SJSA1 (cell line): ENCODE measurements at regions not wholly inside any gene's neighbourhood (a gene's known extent, or its start where the extent isn't known, plus 50 kb on each side); places are given as distances from the start of the nearest gene placed in this dataset.

Experiments
- DNase-seq, 2 experiments: peaks; one replicate each; pipeline ENCODE4 v3.0.0-alpha.2; 2015 to 2020; ENCODE audit warnings: low spot score in 2 of 2, low read depth in 1 of 2
- H3K27ac ChIP-seq: fragments of 250-450 bp; sonication (Bioruptor Pico); 2 replicates; pipeline ENCODE4 v1.5.1; 2020; ENCODE audit warnings: mild to moderate bottlenecking, moderate library complexity
- H3K27me3 ChIP-seq: fragments of 250-450 bp; sonication (Bioruptor Pico); replicated peaks from 2 replicates; pipeline ENCODE4 v1.5.1; 2020; ENCODE audit warnings: mild to moderate bottlenecking, moderate library complexity
- H3K36me3 ChIP-seq: fragments of 250-450 bp; sonication (Bioruptor Pico); 2 replicates; pipeline ENCODE4 v1.5.1; 2020; ENCODE audit warnings: mild to moderate bottlenecking
- H3K4me1 ChIP-seq: fragments of 250-450 bp; sonication (Bioruptor Pico); replicated peaks from 2 replicates; pipeline ENCODE4 v1.6.1; 2021; ENCODE audit warnings: mild to moderate bottlenecking
- H3K4me3 ChIP-seq: fragments of 250-450 bp; sonication (Bioruptor Pico); 2 replicates; pipeline ENCODE4 v1.5.1; 2020; ENCODE audit warnings: mild to moderate bottlenecking
- H3K9me3 ChIP-seq: fragments of 250-450 bp; sonication (Bioruptor Pico); replicated peaks from 2 replicates; pipeline ENCODE4 v1.5.1; 2020; ENCODE audit warnings: mild to moderate bottlenecking

DNA sequence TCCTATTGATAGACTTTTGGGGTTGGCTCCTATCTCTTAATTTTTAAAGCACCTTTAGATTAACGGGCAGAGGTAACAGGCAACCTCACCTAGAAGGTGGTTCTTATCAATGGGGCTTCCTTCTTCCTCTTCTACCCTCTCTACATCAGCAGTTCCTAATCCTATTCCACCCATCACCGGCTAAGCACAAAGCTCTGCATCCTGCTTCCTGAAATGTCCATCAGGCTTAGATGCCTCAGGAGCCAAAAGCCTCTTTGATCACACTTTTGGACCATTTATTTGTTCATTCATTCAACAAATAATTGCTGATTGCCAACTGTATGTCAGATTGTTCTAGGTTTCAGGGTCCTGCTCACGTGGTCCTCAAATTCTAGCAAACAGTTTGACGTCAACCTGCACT, 586.0 kb downstream of the TOX3 start:
- H3K9me3 ChIP-seq: no peaks in the 10 kb centered on the region
- no peak for DNase-seq
- H3K4me1 ChIP-seq: no peaks in the 10 kb centered on the region
- H3K27ac ChIP-seq: no peak overlapping the region
- no peak overlapping the region for H3K4me3 ChIP-seq
- H3K27me3 ChIP-seq: no peaks in the 10 kb centered on the region
- H3K36me3 ChIP-seq: no peaks in the 10 kb centered on the region

DNA sequence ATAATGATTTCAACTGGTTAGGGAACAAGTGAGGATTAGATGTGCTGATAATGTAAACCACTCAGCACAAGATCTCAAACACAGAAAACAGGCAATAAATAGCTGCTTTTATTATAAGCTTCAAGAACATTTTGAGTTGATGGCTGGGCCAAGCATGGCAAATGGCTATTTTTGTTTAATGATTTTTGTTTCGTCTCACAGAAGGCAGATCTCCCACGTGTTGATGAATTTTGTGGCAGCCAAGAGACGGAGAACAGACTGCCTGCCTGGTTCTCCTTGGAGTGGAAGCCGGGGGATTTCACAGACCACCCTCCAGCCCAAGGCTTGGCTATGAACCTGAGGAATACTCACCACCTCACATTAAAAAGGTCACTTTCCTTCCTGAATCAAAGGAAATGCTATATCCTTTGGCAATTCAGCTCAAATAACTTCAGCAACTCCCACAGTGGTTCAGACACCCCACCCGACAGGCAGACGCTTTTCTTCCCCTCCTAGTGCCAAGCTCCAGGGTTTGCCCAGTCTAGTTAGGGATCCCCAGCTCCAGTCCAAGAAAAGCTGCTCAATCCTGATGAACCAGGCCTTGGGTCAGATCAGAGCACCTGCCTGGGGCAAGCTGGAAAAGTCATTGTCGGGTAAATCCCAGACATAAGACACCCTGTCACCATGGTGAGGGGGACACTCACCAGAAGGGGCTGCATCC, 593.5 kb downstream of the TOX3 start:
- Histone ChIP-seq H3K36me3 (no peaks in the 10 kb centered on the region), H3K27me3 (no peaks in the 10 kb centered on the region), H3K27ac (no peak overlapping the region), H3K4me3 (no peak overlapping the region), H3K9me3 (no peaks in the 10 kb centered on the region), H3K4me1 (no peaks in the 10 kb centered on the region)
- DNase-seq: no peak

DNA sequence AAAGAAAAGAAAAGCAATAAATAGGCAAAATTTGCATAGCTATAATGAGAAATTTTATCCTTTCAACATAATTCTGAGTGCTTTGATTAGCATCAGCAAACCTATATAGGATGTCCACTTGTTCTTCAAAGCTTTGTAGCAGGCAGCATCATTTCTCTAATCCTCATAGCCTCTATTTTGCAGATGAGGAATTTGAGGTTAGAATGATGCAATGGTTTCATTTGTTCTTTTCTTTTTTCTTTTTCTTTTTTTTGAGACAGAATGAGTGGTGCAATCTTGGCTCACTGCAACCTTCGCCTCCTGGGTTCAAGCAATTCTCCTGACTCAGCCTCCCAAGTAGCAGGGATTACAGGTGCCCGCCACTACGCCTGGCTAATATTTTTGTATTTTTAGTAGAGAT, 594.4 kb downstream of the TOX3 start:
- H3K4me3 ChIP-seq: no peak overlapping the region
- no peaks in the 10 kb centered on the region for H3K9me3 ChIP-seq
- DNase-seq: no peak
- H3K27me3 ChIP-seq: no peaks in the 10 kb centered on the region
- H3K36me3 ChIP-seq: no peaks in the 10 kb centered on the region
- no peak overlapping the region for H3K27ac ChIP-seq
- no peaks in the 10 kb centered on the region for H3K4me1 ChIP-seq

DNA sequence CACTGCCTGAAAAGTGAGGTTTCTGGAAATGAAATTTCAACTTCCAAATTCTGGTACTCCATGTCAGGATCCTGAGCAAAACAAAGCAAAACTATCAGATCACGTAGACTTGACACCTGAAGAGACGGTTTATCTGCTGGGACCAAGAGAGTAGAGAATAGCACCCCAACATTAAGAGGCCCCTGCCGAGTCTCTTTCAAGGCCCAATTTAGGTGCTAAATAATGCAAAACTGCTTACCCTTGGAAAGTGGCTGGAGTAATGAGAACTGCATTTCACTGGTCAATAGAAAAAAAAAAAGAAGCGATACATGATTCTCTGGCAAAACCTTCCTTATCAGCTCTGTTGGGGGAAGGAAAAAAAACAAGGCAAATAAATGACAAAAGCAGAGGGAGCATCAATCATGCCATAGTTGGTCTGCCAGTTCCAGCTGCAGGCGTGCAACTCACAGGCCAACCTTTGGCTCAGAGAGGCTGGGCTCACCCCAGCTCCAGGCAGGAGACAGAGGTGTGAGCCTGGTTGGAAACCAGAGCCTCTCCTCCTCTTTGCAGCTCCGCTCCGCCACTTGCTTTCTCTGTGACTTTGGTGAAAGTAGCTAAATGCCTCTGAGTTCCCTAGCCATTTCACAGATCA, 595.2 kb downstream of the TOX3 start:
- Histone ChIP-seq H3K27me3 (no peaks in the 10 kb centered on the region), H3K4me3 (no peak overlapping the region), H3K36me3 (no peaks in the 10 kb centered on the region), H3K4me1 (no peaks in the 10 kb centered on the region), H3K27ac (no peak overlapping the region), H3K9me3 (no peaks in the 10 kb centered on the region)
- DNase-seq: no peak

DNA sequence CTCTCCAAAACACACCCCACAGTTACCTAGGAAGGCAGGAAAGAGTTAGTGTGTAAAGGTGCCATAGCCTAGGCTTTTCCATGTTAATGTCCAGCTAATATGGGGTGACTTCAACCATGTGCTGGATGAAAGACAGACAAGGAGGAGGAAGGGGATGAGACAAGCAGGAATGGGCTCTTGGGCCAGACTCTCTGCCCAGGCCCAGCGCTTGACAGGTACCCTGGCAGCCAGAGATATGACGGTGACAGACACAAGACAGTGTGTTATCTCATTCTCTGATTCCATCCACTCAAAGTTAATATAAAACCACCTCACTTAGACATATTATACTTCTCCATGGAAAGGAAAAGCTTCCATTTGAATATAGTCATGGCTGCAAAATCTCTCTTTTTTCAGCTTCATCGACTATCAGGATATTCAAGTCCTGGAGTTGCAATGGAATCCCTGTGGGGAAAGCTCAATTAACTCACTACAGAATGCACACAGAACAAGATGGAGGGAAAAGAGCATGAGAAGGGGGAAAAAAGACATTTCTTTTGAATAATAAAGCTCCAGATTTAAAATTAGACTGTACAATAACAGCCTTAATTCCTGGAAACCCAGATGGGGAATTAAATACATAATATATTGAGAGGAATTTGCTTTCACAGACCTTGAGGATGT, 596.7 kb downstream of the TOX3 start:
- Histone ChIP-seq H3K27me3 (no peaks in the 10 kb centered on the region), H3K9me3 (no peaks in the 10 kb centered on the region), H3K4me3 (no peak overlapping the region), H3K36me3 (no peaks in the 10 kb centered on the region), H3K4me1 (no peaks in the 10 kb centered on the region), H3K27ac (no peak overlapping the region)
- no peak for DNase-seq

DNA sequence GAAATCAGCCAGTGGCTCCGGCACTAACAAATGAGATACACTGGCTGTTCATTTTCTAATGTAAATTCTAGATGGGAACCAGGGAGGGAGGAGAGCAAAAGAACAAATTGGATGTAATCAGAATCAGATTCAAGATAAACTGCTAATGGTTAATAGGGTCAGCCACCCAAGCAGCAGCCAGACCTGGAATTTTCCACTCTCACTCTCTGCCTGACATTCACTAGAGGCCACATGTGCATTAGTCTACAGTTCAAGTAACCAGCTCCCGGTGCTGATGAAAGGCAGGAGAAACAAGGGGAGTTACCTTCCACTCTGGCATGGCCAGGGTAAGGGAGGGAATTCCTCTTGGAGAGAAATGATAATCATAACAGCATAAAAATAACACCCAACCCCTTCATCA, 597.7 kb downstream of the TOX3 start:
- Histone ChIP-seq H3K27me3 (no peaks in the 10 kb centered on the region), H3K27ac (no peak overlapping the region), H3K4me3 (no peak overlapping the region), H3K4me1 (no peaks in the 10 kb centered on the region), H3K9me3 (no peaks in the 10 kb centered on the region), H3K36me3 (no peaks in the 10 kb centered on the region)
- DNase-seq: no peak

DNA sequence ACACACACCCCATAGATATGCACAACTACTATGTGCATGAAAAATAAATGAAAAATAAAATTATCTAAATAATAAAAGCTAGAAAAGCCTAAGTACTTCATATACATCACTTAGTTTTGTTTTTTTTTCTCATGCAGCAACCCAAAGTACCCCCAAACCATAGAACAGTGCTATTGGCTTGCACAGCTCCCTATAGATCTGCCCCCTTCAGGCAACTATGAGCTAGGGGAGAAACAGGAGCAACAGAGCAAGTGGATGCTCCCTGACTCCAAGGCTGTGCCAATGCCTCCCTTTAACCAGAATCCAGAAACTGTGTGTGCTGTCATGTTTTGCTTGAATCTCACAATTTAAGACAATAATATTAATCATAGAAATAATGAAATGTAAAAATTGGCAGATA, 605.5 kb downstream of the TOX3 start:
- Histone ChIP-seq H3K36me3 (no peaks in the 10 kb centered on the region), H3K27ac (no peak overlapping the region), H3K4me1 (no peaks in the 10 kb centered on the region), H3K9me3 (peaks cover 2% of the 10 kb centered on the region; the same call in 1 of the 2 replicates), H3K27me3 (no peaks in the 10 kb centered on the region), H3K4me3 (no peak overlapping the region)
- DNase-seq: no peak

DNA sequence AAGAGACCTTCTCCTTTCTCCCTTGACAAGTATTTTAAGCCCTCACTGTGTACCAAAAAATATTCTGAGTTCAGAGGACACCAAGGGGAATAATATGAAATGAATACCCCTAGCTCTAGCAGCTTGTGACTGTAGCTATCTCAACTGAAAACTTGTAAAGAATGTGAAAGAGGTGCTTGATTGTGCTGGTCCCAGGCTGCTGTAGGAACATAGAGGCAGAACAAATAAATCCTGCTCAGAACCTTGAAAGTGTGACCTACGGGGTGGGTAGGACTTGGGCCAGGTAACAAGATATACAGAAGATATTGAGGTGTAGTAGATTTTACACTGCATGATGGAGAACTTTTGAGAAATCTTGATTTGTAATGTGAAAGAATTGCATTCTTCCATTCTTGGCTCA, 606.8 kb downstream of the TOX3 start:
- H3K27ac ChIP-seq: no peak overlapping the region
- no peak for DNase-seq
- peaks cover 2% of the 10 kb centered on the region; the same call in 1 of the 2 replicates for H3K9me3 ChIP-seq

DNA sequence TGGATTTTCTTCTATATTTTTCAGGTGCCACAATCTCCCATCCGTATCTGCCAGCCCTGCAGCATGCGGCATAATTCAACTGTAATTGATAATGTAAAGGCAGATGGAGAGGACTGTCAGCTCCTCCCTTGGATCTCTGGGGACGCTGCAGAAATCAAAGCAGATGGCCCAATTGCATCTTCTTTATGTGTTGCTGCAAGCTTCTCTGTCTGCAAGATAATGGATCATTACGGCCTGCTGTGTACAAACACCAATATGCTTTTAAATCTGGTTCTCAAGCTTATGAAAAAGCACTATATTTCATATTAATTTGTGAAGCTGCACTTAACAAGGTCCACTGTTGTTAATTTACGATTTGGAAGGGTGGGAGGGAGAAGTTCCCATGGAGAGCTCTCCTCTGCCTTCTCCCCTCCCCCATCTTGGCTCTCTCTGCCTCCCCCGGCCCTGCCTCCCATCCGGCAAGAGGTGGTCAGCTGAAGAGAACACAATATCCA, 607.5 kb downstream of the TOX3 start:
- Histone ChIP-seq H3K4me3 (no peak overlapping the region), H3K27ac (no peak overlapping the region), H3K27me3 (no peaks in the 10 kb centered on the region), H3K4me1 (no peaks in the 10 kb centered on the region), H3K36me3 (no peaks in the 10 kb centered on the region), H3K9me3 (peaks cover 2% of the 10 kb centered on the region; the same call in 1 of the 2 replicates)
- DNase-seq: no peak

More for the DNA sequence above, 606.8 kb downstream of the TOX3 start:
- H3K4me3 ChIP-seq: no peak overlapping the region
- no peaks in the 10 kb centered on the region for H3K4me1 ChIP-seq
- H3K27me3 ChIP-seq: no peaks in the 10 kb centered on the region
- H3K36me3 ChIP-seq: no peaks in the 10 kb centered on the region

DNA sequence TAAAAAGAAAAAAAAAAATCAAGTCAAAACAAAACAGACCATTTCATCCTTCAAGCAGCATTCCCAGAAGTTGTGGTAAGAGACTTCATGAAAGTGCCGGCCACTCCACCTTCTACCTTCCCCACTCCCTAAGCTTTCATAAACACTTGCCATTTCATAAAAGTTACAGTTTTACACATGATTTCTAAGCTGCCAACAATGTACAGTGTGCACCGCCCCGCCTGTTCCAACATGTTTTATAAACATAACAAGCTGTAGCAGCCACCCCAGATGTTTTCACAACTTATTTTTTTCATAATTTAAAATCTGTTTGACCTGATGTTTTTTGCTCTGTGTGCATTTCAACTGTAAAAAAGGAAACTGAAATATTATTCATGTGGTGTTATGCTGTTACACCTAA, 608.1 kb downstream of the TOX3 start:
- peaks cover 2% of the 10 kb centered on the region; the same call in 1 of the 2 replicates for H3K9me3 ChIP-seq
- no peaks in the 10 kb centered on the region for H3K36me3 ChIP-seq
- no peaks in the 10 kb centered on the region for H3K4me1 ChIP-seq
- H3K27ac ChIP-seq: no peak overlapping the region
- H3K27me3 ChIP-seq: no peaks in the 10 kb centered on the region
- DNase-seq: no peak
- H3K4me3 ChIP-seq: no peak overlapping the region

DNA sequence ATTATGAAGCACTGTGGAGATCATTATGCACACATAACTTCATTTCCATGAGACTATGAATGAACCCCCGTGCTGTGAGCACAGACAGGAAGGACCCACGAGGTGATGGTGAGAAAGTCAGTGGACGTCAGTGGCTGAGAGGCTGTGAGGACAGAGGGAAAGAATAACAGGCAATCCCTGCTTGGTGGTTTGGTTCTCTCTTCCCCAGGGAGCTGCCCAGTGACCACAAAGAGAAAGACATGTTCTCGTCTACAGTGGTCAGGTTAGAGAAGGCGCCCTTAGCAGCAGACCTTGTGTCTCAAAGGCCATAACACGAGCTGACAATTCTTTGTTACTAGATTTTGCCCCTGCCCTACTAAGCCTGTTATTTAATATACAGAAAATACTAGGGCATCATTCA, 609.2 kb downstream of the TOX3 start:
- DNase-seq: no peak
- Histone ChIP-seq H3K27me3 (no peaks in the 10 kb centered on the region), H3K27ac (no peak overlapping the region), H3K9me3 (peaks cover 2% of the 10 kb centered on the region; the same call in 1 of the 2 replicates), H3K4me1 (no peaks in the 10 kb centered on the region), H3K36me3 (no peaks in the 10 kb centered on the region), H3K4me3 (no peak overlapping the region)

DNA sequence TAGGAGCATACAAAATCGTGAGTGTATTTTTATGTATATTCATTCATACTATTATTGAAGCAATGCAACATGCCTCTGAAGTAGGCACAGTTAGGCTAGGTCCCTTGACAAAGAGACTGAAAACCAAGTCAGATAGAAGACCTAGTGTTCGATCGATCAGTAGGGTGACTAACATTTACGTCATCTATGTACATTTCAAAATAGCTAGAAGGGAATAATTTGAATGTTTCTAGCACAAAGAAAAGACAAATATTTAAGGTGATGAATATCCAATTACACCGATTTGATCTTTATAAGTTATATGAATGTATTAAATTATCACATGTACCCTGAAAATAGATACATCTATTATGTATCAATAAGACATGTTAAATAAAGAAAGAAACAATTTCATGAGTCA, 610.1 kb downstream of the TOX3 start:
- Histone ChIP-seq H3K4me1 (no peaks in the 10 kb centered on the region), H3K4me3 (no peak overlapping the region), H3K27me3 (no peaks in the 10 kb centered on the region), H3K9me3 (peaks cover 2% of the 10 kb centered on the region; the same call in 1 of the 2 replicates), H3K36me3 (no peaks in the 10 kb centered on the region), H3K27ac (no peak overlapping the region)
- no peak for DNase-seq

DNA sequence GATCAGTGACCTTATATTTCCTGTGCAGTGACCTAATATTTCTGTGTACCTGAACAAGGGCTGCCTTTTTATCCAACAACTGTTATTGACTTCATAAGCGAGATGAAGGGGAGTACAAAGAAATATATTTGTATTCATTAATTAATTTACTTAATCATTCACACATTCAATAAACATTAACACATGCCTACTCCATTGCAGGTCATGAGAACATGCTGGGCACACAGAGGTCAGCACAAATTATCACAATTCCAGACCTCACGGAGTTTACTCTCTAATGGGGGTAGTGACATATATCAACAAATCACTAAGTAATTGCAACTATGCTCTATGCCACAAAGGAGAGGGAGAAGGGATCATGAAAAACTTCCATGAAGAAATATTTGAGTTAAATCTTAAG, 614.6 kb downstream of the TOX3 start:
- H3K4me3 ChIP-seq: no peak overlapping the region
- H3K9me3 ChIP-seq: 0 out of 2 replicates have a peak, but pooled peaks cover 2% of the 10 kb centered on the region
- no peak overlapping the region for H3K27ac ChIP-seq
- DNase-seq: no peak
- no peaks in the 10 kb centered on the region for H3K36me3 ChIP-seq
- H3K4me1 ChIP-seq: no peaks in the 10 kb centered on the region
- 0 out of 2 replicates have a peak, but pooled peaks cover 2% of the 10 kb centered on the region for H3K27me3 ChIP-seq

DNA sequence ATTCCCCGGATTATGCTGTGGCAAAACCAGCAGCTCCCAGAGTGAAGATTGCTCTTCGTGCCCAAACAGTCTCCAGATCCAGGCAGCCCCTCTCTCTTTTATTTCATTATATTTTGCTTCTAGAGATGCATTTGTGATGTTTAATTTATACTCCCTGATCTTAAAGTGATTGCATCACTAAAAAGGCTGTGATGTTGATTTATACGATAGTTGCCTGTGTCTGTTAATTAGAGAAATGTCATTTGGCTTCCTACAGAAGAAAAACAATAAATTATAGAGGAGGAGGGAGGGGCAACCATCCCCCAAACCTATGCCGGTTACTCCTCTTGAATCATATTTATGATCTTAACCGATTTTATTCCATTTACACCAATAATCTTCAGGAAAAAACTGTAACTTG, 615.3 kb downstream of the TOX3 start:
- 0 out of 2 replicates have a peak, but pooled peaks cover 2% of the 10 kb centered on the region for H3K27me3 ChIP-seq
- no peaks in the 10 kb centered on the region for H3K4me1 ChIP-seq
- H3K9me3 ChIP-seq: 0 out of 2 replicates have a peak, but pooled peaks cover under 1% of the 10 kb centered on the region
- H3K27ac ChIP-seq: no peak overlapping the region
- H3K4me3 ChIP-seq: no peak overlapping the region
- no peaks in the 10 kb centered on the region for H3K36me3 ChIP-seq
- DNase-seq: no peak
